Breast epithelium (tissue), 4 donors: ENCODE measurements at regions not wholly inside any gene's neighbourhood (a gene's known extent, or its start where the extent isn't known, plus 50 kb on each side); places are given as distances from the start of the nearest gene placed in this dataset.

Source experiments
- DNase-seq, 2 donors: peaks; one replicate each; pipeline ENCODE4 v3.0.0-alpha.2; 2019; ENCODE audit warnings: low spot score in 2 of 2
- H3K27ac ChIP-seq, 2 donors: fragments of 200-600 bp; sonication (generic) in 1 of 2; one replicate each; pipeline ENCODE4 v1.5.1; 2016 to 2019; ENCODE audit warnings: mild to moderate bottlenecking in 1 of 2
- H3K27me3 ChIP-seq, 2 donors: fragments of 200-600 bp; sonication (generic) in 1 of 2; one replicate each; pipeline versions ENCODE4 v1.5.1 to v1.6.0; 2017 to 2019; ENCODE audit warnings: control low read depth in 1 of 2, mild to moderate bottlenecking in 1 of 2
- H3K36me3 ChIP-seq: fragments of 200-600 bp; one replicate; pipeline ENCODE4 v1.5.1; 2019
- H3K4me1 ChIP-seq, 2 donors: fragments of 200-600 bp; sonication (generic); one replicate each; pipeline ENCODE4 v1.5.1; 2016 to 2019; ENCODE audit warnings: control low read depth in 1 of 2
- H3K4me3 ChIP-seq, 3 donors: fragments of 200-600 bp; sonication (generic); 1 replicate in 2 of 3; 2 replicates in 1 of 3; pipeline ENCODE4 v1.5.1; 2016 to 2019; ENCODE audit warnings: mild to moderate bottlenecking in 3 of 3, moderate library complexity in 2 of 3
- H3K9me3 ChIP-seq, 2 donors: fragments of 200-600 bp; sonication (generic) in 1 of 2; one replicate each; pipeline ENCODE4 v1.5.1; 2016 to 2019; ENCODE audit warnings: control low read depth in 1 of 2
- POLR2A ChIP-seq: fragments of 450-650 bp; IDR thresholded peaks from one replicate; pipeline ENCODE4 v1.6.1; 2016; ENCODE audit warnings: antibody characterized with exemption, mild to moderate bottlenecking, moderate library complexity
- POLR2AphosphoS5 ChIP-seq, 3 donors: sonication (generic); formaldehyde crosslinking; IDR thresholded peaks; one replicate each; pipeline ENCODE4 v1.6.1; 2017; ENCODE audit warnings: antibody characterized with exemption in 3 of 3
- intact Hi-C: fragments of 100-400 bp; cut with DNase I; formaldehyde crosslinking; loops from one replicate; pipeline ENCODE4 v1.15.1; 2023; ENCODE audit warnings: low total_unique reads
- TF ChIP-seq, protein P1 (sequence below), 3 donors: fragments of 450-650 bp; IDR thresholded peaks; one replicate each; pipeline ENCODE4 v1.5.1; 2016 to 2017; ENCODE audit warnings: antibody characterized with exemption in 3 of 3, mild to moderate bottlenecking in 3 of 3, moderate library complexity in 3 of 3

DNA sequence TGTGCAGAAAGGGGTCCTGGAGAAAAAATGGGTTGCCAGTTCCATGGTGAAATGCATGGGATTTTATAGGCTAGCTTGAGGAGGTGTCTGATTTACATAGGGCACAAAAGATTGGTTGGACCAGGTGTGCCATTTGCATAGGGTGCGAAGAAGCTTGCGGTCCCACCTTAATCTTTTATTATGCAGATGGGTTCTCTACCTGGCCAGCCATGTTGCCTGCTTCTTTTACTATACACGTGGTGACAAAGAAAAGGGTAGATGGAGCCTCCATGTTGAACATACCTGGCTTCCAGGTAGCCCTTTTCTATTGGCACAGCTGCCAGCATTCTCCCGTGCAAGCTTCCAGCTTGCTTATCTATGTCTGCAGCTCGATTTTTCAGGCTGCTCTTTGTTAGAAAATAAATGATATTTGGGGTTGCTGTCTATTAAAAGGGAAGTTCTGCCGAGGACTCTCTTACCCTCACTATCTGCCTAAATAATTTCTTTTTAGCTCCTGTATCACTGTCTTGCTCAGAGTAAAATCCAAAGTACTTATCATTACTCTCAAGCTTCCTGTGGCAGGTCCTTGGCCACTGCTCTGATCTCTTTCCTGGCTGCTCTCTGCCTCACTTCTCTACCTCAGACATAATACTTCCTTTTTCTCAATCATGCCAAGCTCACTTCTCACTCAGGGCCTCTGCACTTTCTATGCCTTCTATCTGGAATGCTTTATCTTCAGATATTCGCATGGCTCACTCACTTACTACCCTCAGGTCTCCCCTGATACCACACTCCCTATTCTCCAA lies 216.0 kb upstream of the DAAM1 start:
- TF ChIP-seq POLR2A (no peak), POLR2AphosphoS5 (IDR thresholded peaks at IDR 0.05) (no peak)
- TF ChIP-seq, protein P1, sequence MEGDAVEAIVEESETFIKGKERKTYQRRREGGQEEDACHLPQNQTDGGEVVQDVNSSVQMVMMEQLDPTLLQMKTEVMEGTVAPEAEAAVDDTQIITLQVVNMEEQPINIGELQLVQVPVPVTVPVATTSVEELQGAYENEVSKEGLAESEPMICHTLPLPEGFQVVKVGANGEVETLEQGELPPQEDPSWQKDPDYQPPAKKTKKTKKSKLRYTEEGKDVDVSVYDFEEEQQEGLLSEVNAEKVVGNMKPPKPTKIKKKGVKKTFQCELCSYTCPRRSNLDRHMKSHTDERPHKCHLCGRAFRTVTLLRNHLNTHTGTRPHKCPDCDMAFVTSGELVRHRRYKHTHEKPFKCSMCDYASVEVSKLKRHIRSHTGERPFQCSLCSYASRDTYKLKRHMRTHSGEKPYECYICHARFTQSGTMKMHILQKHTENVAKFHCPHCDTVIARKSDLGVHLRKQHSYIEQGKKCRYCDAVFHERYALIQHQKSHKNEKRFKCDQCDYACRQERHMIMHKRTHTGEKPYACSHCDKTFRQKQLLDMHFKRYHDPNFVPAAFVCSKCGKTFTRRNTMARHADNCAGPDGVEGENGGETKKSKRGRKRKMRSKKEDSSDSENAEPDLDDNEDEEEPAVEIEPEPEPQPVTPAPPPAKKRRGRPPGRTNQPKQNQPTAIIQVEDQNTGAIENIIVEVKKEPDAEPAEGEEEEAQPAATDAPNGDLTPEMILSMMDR (IDR thresholded peaks at IDR 0.05) = no peak

DNA sequence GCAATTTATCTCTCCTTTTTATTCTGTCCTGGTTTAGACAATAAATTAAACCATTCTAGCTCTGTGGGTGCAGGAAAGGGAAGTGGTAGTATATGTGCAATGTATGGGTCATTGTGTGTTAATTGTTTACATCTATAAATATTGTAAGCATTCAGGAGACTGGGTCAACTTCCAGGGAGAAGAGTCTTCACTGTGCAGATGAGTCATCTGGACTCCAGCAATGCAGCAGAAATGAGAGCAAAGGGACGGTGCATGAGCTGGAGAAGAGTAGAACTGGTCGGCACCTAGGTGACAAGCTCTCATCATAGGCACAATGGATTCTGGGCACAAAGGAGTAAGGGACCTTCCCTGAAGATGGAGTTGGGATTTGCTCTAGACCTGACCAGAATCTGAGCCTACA lies 211.1 kb upstream of the DAAM1 start:
- no peak for DNase-seq
- no peaks in the 10 kb centered on the region for H3K36me3 ChIP-seq
- no peak for TF ChIP-seq POLR2AphosphoS5 (IDR thresholded peaks at IDR 0.05)
- TF ChIP-seq POLR2A = no peak
- TF ChIP-seq, protein P1 (IDR thresholded peaks at IDR 0.05) = no peak
- no peaks in the 10 kb centered on the region for H3K27me3 ChIP-seq
- intact Hi-C loops = no loop called here
- H3K9me3 ChIP-seq = no peaks in the 10 kb centered on the region
- H3K27ac ChIP-seq = no peak overlapping the region
- H3K4me1 ChIP-seq = no peaks in the 10 kb centered on the region
- no peak overlapping the region for H3K4me3 ChIP-seq

More for the DNA sequence above, 216.0 kb upstream of the DAAM1 start:
- intact Hi-C loops = no loop called here
- H3K27me3 ChIP-seq = no peaks in the 10 kb centered on the region
- H3K27ac ChIP-seq = no peak overlapping the region
- H3K9me3 ChIP-seq = no peaks in the 10 kb centered on the region
- H3K4me1 ChIP-seq = no peaks in the 10 kb centered on the region
- H3K36me3 ChIP-seq = no peaks in the 10 kb centered on the region
- DNase-seq = no peak
- H3K4me3 ChIP-seq = no peak overlapping the region

DNA sequence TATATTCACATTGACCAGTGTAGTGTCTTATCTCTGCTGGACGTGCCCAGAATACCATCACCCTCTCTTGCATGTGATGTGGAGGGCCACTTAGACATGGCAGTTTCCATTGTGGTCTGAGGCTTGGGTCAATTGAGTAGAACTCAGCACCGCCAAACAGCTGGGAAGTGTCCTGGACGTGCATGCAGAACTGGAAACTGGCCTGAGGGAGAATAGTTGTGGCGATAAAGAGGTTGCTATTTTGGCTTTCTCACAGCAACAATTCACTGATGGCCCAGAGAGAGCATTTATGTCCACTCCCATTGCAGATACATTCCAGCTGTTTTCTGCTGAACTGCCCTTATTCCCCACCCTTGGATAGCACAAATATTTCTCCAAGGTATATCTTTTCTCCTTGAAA lies 210.1 kb upstream of the DAAM1 start:
- H3K4me3 ChIP-seq = no peak overlapping the region
- TF ChIP-seq POLR2AphosphoS5 (IDR thresholded peaks at IDR 0.05) = no peak
- TF ChIP-seq POLR2A = no peak
- TF ChIP-seq, protein P1 (IDR thresholded peaks at IDR 0.05) = no peak
- H3K36me3 ChIP-seq = no peaks in the 10 kb centered on the region
- intact Hi-C loops = no loop called here
- H3K9me3 ChIP-seq = no peaks in the 10 kb centered on the region
- H3K27me3 ChIP-seq = no peaks in the 10 kb centered on the region
- H3K27ac ChIP-seq = no peak overlapping the region
- DNase-seq = no peak
- H3K4me1 ChIP-seq = no peaks in the 10 kb centered on the region

DNA sequence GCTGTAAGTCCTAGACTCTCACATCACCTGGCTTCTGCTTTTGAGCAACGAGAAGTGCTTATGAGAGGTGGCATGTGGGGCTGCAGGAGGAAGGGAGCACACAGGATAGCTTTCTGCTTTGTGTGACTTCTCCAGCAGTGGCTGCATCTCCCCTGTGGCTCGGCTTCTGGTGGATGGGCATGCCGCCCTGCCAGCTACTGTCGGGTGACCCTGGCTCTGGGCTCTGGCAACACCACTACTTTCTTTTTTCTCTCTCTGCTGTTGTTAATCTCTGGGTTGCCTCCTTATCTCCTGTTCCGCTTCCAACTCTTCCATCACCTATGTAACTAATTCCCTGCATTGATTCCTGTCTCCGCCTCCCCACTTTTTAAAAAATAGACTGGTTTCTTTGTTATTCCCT lies 209.1 kb upstream of the DAAM1 start:
- TF ChIP-seq POLR2AphosphoS5 (IDR thresholded peaks at IDR 0.05) = no peak
- no peak for TF ChIP-seq POLR2A
- TF ChIP-seq, protein P1 (IDR thresholded peaks at IDR 0.05) = no peak
- intact Hi-C loops = no loop called here
- H3K4me1 ChIP-seq = no peaks in the 10 kb centered on the region

DNA sequence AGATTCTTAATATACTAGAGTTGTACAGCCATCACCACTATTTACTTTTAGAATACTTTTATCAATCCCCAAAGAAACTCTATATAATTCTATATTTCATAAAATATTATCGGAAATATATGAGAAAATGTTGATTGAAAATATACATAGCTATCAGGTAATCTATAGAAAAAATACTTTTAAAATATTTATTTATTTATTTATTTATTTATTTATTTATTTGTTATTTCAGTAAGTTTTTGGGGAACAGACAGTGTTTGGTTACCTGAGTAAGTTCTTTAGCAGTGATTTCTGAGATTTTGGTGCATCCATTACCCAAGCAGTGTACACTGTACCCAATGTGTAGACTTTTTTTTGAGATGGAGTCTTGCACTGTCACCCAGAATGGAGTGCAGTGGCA lies 206.6 kb upstream of the DAAM1 start:
- Histone ChIP-seq H3K36me3 (no peaks in the 10 kb centered on the region), H3K4me1 (no peaks in the 10 kb centered on the region), H3K4me3 (no peak overlapping the region), H3K27ac (no peak overlapping the region), H3K9me3 (no peaks in the 10 kb centered on the region), H3K27me3 (no peaks in the 10 kb centered on the region)
- TF ChIP-seq, protein P1 (IDR thresholded peaks at IDR 0.05) = no peak
- no peak for TF ChIP-seq POLR2A
- no peak for TF ChIP-seq POLR2AphosphoS5 (IDR thresholded peaks at IDR 0.05)
- intact Hi-C loops = no loop called here
- DNase-seq = no peak

More for the DNA sequence above, 209.1 kb upstream of the DAAM1 start:
- no peak overlapping the region for H3K4me3 ChIP-seq
- no peak overlapping the region for H3K27ac ChIP-seq
- DNase-seq = no peak
- H3K27me3 ChIP-seq = no peaks in the 10 kb centered on the region
- H3K9me3 ChIP-seq = no peaks in the 10 kb centered on the region
- H3K36me3 ChIP-seq = no peaks in the 10 kb centered on the region
